Coronary artery (tissue), 2 donors: ENCODE measurements at regions not wholly inside any gene's neighbourhood (a gene's known extent, or its start where the extent isn't known, plus 50 kb on each side); places are given as distances from the start of the nearest gene placed in this dataset.

Experiments
- DNase-seq: peaks from one replicate; pipeline ENCODE4 v3.0.0-alpha.2; 2017; ENCODE audit warnings: low spot score
- H3K27ac ChIP-seq, 2 donors: fragments of 200-600 bp; sonication (generic); one replicate each; pipeline ENCODE4 v1.5.1; 2016 to 2019
- H3K4me3 ChIP-seq: fragments of 200-600 bp; sonication (generic); 2 replicates; pipeline ENCODE4 v1.5.1; 2016; ENCODE audit warnings: mild to moderate bottlenecking, moderate library complexity
- TF ChIP-seq, protein P1 (sequence below): fragments of 200-600 bp; sonication (generic); IDR thresholded peaks from one replicate; pipeline ENCODE4 v1.5.1; 2019; ENCODE audit warnings: antibody characterized with exemption

DNA sequence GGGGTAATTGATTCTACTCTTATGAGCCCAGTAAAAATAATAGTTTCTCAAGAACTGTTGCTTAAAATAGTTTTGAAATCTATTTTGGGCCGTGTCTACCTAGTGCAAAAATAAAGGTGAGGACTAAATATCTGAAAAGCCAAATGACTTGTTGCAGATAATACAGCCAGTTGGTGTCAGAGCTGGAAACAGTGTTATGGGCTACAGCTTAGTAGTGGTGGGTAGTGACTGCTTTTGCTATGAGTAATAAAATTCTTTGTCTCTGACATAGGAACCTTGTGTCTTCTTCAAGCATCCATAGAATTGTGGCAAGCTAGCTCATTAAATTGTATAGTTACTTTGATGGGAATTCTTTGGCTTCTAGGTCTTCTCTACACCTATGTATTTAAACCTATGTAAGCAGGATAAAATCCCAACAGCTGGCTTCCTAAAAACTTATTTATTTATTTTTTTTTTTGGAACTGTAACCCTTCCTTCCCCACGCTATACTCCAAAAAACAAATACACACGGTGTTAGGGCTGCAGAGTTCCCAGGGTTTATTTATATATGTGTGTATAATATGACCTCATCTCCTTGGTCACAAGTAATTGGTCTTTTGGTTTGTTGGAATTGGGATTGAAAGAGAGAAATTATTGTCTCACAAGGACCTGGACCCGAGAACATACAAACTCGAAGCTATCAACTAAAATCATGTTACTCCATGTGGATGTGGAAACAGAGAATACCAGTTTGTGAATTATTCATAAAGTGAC is 138.0 kb downstream of the NUDT12 start:
- no peak for DNase-seq
- no peak overlapping the region for H3K27ac ChIP-seq
- no peak overlapping the region for H3K4me3 ChIP-seq
- TF ChIP-seq, protein P1, sequence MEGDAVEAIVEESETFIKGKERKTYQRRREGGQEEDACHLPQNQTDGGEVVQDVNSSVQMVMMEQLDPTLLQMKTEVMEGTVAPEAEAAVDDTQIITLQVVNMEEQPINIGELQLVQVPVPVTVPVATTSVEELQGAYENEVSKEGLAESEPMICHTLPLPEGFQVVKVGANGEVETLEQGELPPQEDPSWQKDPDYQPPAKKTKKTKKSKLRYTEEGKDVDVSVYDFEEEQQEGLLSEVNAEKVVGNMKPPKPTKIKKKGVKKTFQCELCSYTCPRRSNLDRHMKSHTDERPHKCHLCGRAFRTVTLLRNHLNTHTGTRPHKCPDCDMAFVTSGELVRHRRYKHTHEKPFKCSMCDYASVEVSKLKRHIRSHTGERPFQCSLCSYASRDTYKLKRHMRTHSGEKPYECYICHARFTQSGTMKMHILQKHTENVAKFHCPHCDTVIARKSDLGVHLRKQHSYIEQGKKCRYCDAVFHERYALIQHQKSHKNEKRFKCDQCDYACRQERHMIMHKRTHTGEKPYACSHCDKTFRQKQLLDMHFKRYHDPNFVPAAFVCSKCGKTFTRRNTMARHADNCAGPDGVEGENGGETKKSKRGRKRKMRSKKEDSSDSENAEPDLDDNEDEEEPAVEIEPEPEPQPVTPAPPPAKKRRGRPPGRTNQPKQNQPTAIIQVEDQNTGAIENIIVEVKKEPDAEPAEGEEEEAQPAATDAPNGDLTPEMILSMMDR = no peak

- H3K27ac ChIP-seq = no peak overlapping the region
- H3K4me3 ChIP-seq = no peak overlapping the region
- DNase-seq = no peak
- TF ChIP-seq, protein P1 = no peak
Measured at GRCh38 chr5:103424026-103424425, 138.6 kb downstream of the NUDT12 start.

DNA sequence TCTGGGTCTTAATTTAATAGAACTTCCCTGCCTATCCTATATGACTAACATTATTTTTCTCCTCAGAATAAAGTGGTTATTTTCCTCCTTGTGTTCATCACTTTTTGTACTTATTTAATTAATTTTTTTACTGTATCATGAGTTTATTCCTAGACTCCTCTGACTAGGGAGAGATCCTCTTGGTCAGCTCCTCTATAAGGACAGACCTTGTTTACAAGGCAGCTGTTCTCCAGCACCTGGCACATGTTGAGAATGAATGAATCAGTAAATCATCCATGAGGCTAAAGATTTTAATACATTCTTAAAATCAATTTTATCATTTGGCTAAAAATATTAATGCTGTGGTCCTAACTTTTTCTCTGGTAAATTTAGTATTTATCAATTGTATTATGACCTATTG is 139.8 kb downstream of the NUDT12 start:
- Histone ChIP-seq H3K27ac (no peak overlapping the region), H3K4me3 (no peak overlapping the region)
- DNase-seq = no peak
- TF ChIP-seq, protein P1 = no peak

DNA sequence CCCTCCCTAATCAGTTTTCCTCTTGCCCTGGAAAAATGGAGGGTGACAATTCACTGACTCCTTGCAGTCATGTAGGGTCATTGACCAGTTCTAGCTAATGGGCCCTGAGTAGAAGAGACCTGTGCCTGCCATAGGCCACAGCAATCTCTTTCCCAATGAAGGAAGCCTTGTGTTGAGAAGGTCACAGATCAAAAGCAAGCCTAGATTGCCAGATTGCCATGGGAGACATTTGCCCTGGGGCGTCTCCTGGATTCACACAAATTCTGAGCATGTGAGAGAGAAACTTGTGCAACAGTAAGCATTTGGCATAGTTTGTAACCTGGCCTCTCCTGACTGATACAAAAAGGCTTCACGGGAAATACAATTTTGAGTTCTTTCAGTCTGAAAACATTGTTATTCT is 148.0 kb downstream of the NUDT12 start:
- no peak overlapping the region for H3K4me3 ChIP-seq
- TF ChIP-seq, protein P1 = no peak
- no peak for DNase-seq
- no peak overlapping the region for H3K27ac ChIP-seq

DNA sequence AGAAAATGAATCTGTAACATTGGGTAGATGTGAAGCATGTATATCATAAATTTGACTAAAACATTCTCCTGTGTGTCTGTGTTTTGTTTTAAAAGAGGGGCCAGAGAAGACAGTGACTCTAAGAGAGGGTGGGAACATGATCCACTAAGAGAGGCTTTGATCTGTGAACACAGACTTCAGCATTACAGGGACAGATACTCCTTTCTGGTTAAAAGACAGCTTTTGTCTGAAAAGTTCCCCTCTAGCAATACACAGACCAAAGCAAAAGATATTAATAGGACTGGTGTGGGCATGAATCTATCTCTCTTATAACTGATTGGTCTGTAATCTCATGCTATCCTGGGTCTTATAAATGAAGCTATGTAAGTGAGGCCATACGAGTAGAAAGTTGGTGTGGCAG is 150.9 kb downstream of the NUDT12 start:
- H3K4me3 ChIP-seq = no peak overlapping the region
- H3K27ac ChIP-seq = no peak overlapping the region
- TF ChIP-seq, protein P1 = no peak
- no peak for DNase-seq

GRCh38 chr5:103410172-103410571 is 151.6 kb downstream of the MACIR start:
- no peak for DNase-seq
- Histone ChIP-seq H3K4me3 (no peak overlapping the region), H3K27ac (no peak overlapping the region)
- TF ChIP-seq, protein P1 = no peak

DNA sequence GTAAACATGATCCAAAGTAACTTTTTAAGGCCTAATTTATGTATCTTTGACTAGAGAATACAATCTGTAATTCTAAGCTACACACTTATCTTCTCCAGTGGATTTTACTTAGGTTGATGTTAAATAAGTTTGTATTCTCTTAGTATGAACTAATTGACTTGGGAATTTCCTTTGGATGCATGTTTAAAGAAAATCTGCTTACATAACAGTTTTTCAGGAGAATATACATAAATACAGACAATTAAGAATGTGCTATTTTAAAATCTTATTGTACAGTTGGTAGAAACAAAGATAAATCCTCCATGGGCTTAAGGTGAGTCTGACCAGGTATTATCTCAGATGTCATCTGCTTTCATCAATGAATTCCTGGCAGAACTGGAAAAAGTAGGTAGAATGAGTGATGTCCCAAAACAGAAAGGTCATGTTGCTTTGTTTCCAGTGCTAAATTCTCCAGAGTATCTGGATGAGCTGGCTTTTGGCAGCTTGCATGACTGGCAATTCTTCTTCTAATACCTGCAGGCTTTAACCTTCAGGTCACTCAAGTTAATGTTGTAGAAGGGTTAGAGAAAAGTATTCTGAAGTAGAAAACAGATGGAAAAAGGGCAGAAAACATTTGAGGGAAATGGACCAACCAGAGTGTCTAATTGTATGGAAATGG is 150.6 kb downstream of the MACIR start:
- TF ChIP-seq, protein P1 = no peak
- no peak for DNase-seq
- Histone ChIP-seq H3K4me3 (no peak overlapping the region), H3K27ac (no peak overlapping the region)
